ENCODE measurements at regions not wholly inside any gene's neighbourhood (a gene's known extent, or its start where the extent isn't known, plus 50 kb on each side); places are given as distances from the start of the nearest gene placed in this dataset.

DNA sequence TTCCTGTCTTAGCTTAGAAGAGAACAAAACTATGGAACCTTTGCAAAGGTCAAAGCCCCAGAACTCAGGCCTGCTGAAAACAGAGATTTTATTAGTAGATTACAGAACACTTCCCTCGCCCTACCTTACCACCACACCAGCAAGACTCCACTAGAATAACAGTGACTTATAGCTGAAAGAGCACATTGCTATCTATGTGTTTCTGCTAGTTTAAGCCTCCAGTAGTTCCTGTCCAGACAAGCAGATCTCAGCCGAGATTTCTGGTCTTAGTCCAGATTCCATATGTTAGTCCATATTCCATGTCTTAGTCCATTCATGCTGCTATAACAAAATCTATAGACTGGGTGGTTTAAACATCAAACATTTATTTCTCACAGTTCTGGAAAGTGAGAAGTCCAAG, 412.3 kb upstream of the ID4 start:
- DNase-seq (ENCODE audit: low read depth in 1 of 2, low spot score in 1 of 2), result no peak
- in situ Hi-C loops (cut with HindIII; ENCODE audit: low pct_unique_long_range_greater_than_20kb, low sequenced_read_pairs), result no loop called here
- TF ChIP-seq JUND (IDR thresholded peaks at IDR 0.05; ENCODE audit: low read depth), result no peak

DNA sequence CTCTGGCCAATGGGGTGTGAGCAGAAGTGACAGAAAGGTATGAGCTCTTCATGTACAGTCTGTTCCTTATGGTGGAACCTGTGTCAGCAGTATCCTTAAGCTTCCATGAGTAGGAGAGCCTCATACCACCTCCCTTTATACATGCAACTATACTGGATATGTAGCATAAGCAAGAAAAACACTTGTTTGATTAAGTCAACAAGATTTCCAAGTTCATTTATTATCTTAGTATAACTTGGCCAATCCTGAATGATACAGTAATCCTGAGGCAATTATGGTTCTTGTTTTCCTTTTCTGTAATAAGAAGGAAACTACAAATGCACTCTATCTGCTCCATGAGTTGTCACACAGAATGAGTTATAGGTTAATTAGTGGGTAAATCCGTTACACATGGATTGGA, 409.6 kb upstream of the ID4 start:
- no peak for TF ChIP-seq JUND (IDR thresholded peaks at IDR 0.05; ENCODE audit: low read depth)
- peak in 1 of 2 experiments; percentile 36 for DNase-seq (ENCODE audit: low read depth in 1 of 2, low spot score in 1 of 2)

DNA sequence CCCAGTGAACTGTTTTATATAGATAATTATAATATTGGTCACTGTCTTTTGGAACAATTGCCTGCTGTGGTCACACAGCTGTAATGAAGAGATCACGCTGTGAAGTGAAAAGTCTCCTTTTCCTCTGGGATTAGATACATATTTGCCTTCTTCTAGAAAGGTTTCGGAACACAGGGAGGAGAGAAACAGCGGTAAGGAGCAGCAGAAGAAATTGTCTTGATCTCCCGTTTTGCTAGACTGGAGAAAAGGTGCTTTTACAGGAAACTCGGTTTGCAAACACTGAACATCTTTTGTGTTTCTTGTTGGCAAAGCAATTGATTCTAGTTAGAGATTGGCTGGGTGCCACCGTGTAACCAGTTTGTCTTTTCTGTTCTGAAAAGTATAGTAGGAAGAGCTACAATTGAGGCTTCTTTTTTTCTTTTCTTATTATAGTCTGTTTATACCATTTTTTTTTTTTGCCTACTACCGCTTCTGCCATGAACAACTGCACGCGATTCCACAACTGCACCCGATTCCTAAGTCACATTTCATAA, 404.1 kb upstream of the ID4 start:
- in situ Hi-C loops (cut with HindIII; ENCODE audit: low pct_unique_long_range_greater_than_20kb, low sequenced_read_pairs), result no loop called here
- peak in 1 of 2 experiments; percentile 81 for DNase-seq (ENCODE audit: low read depth in 1 of 2, low spot score in 1 of 2)
- TF ChIP-seq JUND (IDR thresholded peaks at IDR 0.05; ENCODE audit: low read depth), result no peak

More for the DNA sequence above, 409.6 kb upstream of the ID4 start:
- in situ Hi-C loops (cut with HindIII; ENCODE audit: low pct_unique_long_range_greater_than_20kb, low sequenced_read_pairs), result no loop called here

DNA sequence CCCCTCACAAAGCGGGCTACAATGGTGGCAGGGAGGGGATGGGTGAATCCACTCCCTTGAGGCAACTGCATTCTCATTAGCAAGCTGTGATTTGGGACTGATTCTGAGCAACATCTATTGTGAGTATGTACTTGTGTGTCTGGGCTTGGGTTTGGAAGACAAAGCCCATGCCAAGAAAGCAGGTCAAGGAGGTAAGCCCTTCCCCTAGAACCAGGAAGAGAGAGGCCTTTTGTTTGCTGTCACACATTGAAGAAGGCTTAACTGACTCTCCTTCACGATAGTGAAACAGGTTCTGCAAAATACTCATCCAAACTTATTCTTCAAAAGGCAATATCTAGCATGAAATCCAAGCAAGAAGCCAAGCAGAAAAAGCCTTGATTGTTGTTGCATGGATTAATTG, 403.1 kb upstream of the ID4 start:
- DNase-seq (ENCODE audit: low read depth in 1 of 2, low spot score in 1 of 2), result peak in 1 of 2 experiments; percentile 78
- no peak for TF ChIP-seq JUND (IDR thresholded peaks at IDR 0.05; ENCODE audit: low read depth)
- in situ Hi-C loops (cut with HindIII; ENCODE audit: low pct_unique_long_range_greater_than_20kb, low sequenced_read_pairs), result no loop called here

DNA sequence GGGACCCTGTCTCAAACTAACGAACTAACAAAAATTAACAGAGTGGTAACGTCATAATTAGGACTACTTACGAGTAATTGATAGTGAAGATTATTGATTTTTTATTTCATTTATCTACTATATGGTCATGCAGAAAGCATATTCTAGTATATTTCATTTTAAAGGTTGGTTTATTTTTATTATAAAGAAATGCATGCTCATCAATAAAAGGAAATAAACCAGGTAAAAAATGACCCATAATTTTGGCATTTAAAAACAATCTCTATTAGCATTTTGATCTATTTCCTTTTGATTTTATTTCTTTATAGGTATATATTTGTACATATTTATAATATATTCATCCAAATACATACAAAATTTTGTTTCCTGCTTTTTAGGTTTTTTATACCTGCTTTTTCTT, 401.4 kb upstream of the ID4 start:
- in situ Hi-C loops (cut with HindIII; ENCODE audit: low pct_unique_long_range_greater_than_20kb, low sequenced_read_pairs), result no loop called here
- no peak for TF ChIP-seq JUND (IDR thresholded peaks at IDR 0.05; ENCODE audit: low read depth)
- no peak for DNase-seq (ENCODE audit: low read depth in 1 of 2, low spot score in 1 of 2)

DNA sequence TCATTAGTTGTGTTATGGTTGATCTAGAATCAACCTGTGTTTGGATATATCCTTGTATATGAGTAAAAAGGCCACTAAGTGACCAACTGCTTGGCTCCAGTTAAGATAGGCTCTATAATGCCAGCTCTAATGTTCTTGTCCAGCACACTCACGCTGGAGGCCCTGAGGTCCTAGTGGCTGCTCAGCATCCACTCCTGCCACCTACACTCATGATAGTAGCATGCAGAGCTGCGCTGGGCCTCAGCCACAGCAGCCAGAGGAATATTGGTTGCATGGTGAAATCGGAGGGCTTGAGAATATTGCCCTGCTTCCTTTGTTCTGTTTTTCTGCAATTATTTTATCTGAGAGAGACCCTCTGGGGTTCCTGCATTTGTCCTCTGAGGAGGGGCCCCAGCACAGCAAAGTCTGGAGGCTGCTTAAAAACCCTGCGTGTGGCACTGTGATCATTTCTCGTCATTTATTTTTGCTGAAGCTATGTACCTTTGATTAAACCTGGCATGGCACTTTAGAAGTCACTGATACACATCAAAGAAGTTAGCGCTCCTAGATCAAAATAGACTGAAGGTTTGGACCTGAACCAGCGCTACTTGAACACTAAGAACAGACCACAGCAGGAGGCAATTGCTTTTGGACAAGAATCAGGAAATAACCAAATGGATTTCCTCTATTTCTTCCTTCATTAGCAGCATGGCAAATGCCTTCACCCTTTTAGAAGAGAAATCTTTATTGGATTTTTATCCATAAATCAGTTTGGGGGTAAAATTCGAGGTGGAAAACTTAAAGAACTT, 398.4 kb upstream of the ID4 start:
- TF ChIP-seq JUND (IDR thresholded peaks at IDR 0.05; ENCODE audit: low read depth), result no peak
- in situ Hi-C loops (cut with HindIII; ENCODE audit: low pct_unique_long_range_greater_than_20kb, low sequenced_read_pairs), result no loop called here
- DNase-seq (ENCODE audit: low read depth in 1 of 2, low spot score in 1 of 2), result no peak

DNA sequence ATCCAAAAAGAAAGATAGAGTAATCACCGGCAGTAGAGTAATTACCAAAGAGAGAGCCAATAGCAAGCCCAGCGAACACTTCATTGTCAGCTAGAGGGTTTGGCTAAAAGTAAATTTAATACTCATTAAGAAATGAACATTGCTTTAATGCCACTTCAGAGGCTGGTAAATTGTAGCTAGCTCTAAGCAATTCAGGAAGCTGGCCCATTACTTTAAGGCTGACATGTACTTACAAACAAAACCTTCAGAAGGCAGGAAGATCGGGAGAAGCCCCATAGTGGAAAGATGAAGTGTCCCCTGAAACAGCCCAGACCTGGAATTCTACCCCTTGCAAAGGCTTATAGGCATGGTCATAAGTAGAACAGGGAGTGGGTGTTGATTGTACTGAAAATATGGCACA, 396.6 kb upstream of the ID4 start:
- in situ Hi-C loops (cut with HindIII; ENCODE audit: low pct_unique_long_range_greater_than_20kb, low sequenced_read_pairs), result no loop called here
- TF ChIP-seq JUND (IDR thresholded peaks at IDR 0.05; ENCODE audit: low read depth), result no peak

DNA sequence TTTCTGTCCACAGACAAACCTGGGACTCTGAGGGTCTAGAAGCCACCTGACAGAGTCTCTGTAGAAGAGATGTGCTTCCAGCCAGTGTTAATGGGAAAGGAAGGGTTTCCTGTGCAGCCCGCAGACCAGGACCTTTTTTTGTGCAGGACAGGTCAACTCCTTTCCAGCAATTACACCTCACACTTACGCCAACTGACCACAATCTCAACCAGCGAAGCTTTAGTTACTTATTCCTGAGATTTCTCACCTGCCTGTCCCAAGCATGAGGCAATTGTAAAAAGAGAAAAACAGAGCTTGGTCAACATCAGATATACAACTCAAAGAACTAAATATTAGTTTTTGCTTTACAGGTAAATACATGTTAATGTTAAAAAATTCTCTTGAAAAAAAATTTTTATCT, 393.8 kb upstream of the ID4 start:
- DNase-seq (ENCODE audit: low read depth in 1 of 2, low spot score in 1 of 2), result no peak
- TF ChIP-seq JUND (IDR thresholded peaks at IDR 0.05; ENCODE audit: low read depth), result no peak
- in situ Hi-C loops (cut with HindIII; ENCODE audit: low pct_unique_long_range_greater_than_20kb, low sequenced_read_pairs), result no loop called here

More for the DNA sequence above, 396.6 kb upstream of the ID4 start:
- DNase-seq (ENCODE audit: low read depth in 1 of 2, low spot score in 1 of 2), result no peak

DNA sequence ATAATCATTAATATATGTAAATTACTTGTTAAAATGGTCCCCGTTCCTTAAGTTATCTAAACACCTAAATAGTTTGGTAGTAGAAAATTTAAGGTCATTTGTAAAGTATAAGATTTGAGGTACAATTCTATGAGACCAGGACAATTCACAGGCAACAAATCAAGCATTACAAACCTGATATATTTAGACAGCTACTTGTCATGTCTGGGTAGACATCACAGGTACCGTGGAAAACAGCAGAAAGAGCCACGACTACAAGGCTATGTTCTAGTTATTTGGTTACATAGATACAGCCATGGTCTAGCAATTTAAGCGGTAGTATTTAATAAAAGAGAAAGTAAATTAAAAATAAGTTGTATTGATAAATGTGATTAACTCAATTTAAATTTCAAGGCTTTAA, 393.1 kb upstream of the ID4 start:
- no peak for TF ChIP-seq JUND (IDR thresholded peaks at IDR 0.05; ENCODE audit: low read depth)
- DNase-seq (ENCODE audit: low read depth in 1 of 2, low spot score in 1 of 2), result no peak
- in situ Hi-C loops (cut with HindIII; ENCODE audit: low pct_unique_long_range_greater_than_20kb, low sequenced_read_pairs), result no loop called here

DNA sequence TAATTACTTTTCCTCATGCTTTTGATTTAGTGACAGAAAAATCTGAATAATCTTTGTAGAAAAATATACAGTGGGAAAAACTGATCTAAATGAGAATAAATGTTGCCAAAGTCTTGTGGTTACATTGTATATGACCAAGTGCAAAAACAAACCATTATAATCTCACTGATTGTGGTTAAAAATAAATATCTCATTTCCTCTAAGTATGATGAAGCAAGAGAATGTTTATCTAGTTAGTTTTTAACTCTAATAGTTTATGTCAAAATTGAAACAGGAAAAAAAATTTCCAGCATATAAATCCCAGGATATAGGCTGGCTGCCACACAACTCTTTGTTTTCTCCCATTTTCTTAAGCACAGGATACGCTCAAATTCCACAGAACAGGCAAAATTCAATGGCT, 392.7 kb upstream of the ID4 start:
- in situ Hi-C loops (cut with HindIII; ENCODE audit: low pct_unique_long_range_greater_than_20kb, low sequenced_read_pairs), result no loop called here
- TF ChIP-seq JUND (IDR thresholded peaks at IDR 0.05; ENCODE audit: low read depth), result no peak
- DNase-seq (ENCODE audit: low read depth in 1 of 2, low spot score in 1 of 2), result no peak

DNA sequence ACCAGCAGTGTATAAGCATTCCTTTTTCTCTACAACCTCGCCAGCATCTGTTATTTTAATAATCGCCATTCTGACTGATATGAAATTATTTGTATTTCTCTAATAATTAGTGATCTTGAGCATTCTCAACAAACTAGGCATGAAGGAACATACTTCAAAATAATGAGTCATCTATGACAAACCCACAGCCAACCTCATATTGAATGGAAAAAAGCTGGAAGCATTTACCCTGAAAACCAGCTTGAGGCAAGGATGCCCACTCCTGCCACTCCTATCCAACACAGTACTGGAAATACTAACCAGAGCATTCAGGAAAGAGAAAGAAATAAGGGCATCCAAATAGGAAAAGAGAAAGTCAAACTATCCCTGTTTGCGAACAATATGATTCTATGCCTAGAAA, 390.6 kb upstream of the ID4 start:
- no peak for DNase-seq (ENCODE audit: low read depth in 1 of 2, low spot score in 1 of 2)
- in situ Hi-C loops (cut with HindIII; ENCODE audit: low pct_unique_long_range_greater_than_20kb, low sequenced_read_pairs), result no loop called here
- no peak for TF ChIP-seq JUND (IDR thresholded peaks at IDR 0.05; ENCODE audit: low read depth)

DNA sequence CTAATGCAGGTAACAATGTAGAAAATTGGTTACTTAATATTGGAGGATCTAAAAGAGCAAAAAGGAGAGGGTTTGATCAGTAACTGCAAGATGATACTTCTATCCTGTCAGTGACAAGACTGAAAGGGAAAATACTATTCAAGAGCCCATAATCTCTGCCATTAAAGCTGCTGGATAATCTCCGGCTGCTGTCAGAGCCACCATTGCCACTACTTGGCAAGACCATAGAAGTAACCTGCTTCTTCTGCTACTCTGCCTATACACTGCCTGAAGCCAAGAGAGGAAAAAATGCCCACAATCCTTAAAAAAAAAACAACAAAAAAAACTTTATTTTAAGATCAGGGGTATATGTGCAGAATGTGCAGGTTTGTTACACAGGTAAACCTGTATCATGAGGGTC, 386.5 kb upstream of the ID4 start:
- in situ Hi-C loops (cut with HindIII; ENCODE audit: low pct_unique_long_range_greater_than_20kb, low sequenced_read_pairs), result no loop called here
- no peak for TF ChIP-seq JUND (IDR thresholded peaks at IDR 0.05; ENCODE audit: low read depth)
- DNase-seq (ENCODE audit: low read depth in 1 of 2, low spot score in 1 of 2), result no peak

DNA sequence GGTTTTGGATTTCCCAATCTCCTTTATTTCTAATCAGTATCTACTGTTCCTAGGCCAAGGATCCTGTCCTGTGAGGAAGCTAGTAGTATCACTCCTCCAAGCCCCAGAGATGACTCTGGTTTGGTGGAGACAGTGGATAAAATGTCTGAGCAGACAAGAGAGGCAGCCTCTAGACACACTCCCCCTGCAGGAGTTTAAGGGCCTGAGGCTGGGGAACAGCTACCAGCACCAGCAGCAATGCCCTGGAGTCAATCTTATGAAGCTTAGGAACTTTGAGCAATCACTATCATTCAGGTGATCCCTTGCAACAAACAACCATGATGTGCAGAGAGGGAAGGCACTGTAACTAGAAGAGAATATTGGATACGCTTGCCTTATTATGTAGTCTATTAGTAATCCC, 384.7 kb upstream of the ID4 start:
- no peak for DNase-seq (ENCODE audit: low read depth in 1 of 2, low spot score in 1 of 2)
- in situ Hi-C loops (cut with HindIII; ENCODE audit: low pct_unique_long_range_greater_than_20kb, low sequenced_read_pairs), result no loop called here
- TF ChIP-seq JUND (IDR thresholded peaks at IDR 0.05; ENCODE audit: low read depth), result no peak

All from T47D (cell line).